ENCODE measurements at regions not wholly inside any gene's neighbourhood (a gene's known extent, or its start where the extent isn't known, plus 50 kb on each side); places are given as distances from the start of the nearest gene placed in this dataset.

DNA sequence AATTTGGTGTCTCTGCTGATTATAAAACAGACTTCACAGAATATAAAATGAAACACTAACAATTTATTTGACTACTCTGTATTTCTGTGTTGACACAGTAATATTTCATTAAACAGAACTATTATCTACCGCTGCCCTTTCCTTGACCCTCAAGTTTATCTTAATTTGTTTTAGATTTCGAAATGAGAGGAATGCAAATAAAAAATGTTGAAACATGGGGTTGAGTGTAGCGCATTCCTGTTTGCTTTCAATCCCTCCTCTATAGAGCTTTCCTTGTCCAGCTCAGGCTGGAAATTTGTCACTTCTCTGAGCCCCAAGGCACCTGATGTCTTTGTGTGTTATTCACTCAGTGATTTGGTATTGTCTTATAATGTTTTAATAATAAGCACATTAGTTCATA lies 550.2 kb downstream of the ZBBX start (continued):
- no peak for TF ChIP-seq ZNF615 (CRISPR knock-in tag; IDR thresholded peaks at IDR 0.05; ENCODE audit: borderline replicate concordance)
- TF ChIP-seq ZNF20 (CRISPR knock-in tag; IDR thresholded peaks at IDR 0.05), result no peak
- no peak for TF ChIP-seq PBX3 (CRISPR knock-in tag; IDR thresholded peaks at IDR 0.05; ENCODE audit: borderline replicate concordance)
- TF ChIP-seq MXD1 (CRISPR knock-in tag; IDR thresholded peaks at IDR 0.05), result no peak
- TF ChIP-seq MIER3 (CRISPR knock-in tag; IDR thresholded peaks at IDR 0.05; ENCODE audit: borderline replicate concordance), result peak; percentile 94; the same call in 1 of the 2 replicates
- no peak for TF ChIP-seq BORCS8-MEF2B (CRISPR knock-in tag; IDR thresholded peaks at IDR 0.05)
- TF ChIP-seq SUZ12 (IDR thresholded peaks at IDR 0.05; ENCODE audit: low read depth, low read length), result no peak
- TF ChIP-seq ZSCAN29 (CRISPR knock-in tag; conservative IDR thresholded peaks at IDR 0.05), result no peak
- no peak for TF ChIP-seq MYNN (CRISPR knock-in tag; IDR thresholded peaks at IDR 0.05; ENCODE audit: low read depth)
- TF ChIP-seq HMG20B (CRISPR knock-in tag; conservative IDR thresholded peaks at IDR 0.05), result peak; percentile 99
- TF ChIP-seq ZNF614 (CRISPR knock-in tag; IDR thresholded peaks at IDR 0.05; ENCODE audit: borderline replicate concordance), result peak; percentile 83
- no peak for TF ChIP-seq CC2D1A (CRISPR knock-in tag; IDR thresholded peaks at IDR 0.05)
- TF ChIP-seq, protein P1, sequence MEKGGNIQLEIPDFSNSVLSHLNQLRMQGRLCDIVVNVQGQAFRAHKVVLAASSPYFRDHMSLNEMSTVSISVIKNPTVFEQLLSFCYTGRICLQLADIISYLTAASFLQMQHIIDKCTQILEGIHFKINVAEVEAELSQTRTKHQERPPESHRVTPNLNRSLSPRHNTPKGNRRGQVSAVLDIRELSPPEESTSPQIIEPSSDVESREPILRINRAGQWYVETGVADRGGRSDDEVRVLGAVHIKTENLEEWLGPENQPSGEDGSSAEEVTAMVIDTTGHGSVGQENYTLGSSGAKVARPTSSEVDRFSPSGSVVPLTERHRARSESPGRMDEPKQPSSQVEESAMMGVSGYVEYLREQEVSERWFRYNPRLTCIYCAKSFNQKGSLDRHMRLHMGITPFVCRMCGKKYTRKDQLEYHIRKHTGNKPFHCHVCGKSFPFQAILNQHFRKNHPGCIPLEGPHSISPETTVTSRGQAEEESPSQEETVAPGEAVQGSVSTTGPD (CRISPR knock-in tag; IDR thresholded peaks at IDR 0.05), result no peak
- no peak for TF ChIP-seq KAT2B (IDR thresholded peaks at IDR 0.05; ENCODE audit: borderline replicate concordance, low read depth, low read length)
- TF ChIP-seq ZNF572 (CRISPR knock-in tag; IDR thresholded peaks at IDR 0.05), result no peak
- peak; percentile 53; the same call in 1 of the 2 replicates for TF ChIP-seq RXRA (CRISPR knock-in tag; IDR thresholded peaks at IDR 0.05)
- no peak for TF ChIP-seq MLLT10 (CRISPR knock-in tag; IDR thresholded peaks at IDR 0.05)
- TF ChIP-seq MAZ (IDR thresholded peaks at IDR 0.05; ENCODE audit: borderline replicate concordance, low read depth, low read length), result no peak
- no peak for TF ChIP-seq MAZ (CRISPR knock-in tag; IDR thresholded peaks at IDR 0.05; ENCODE audit: low read depth)
- no peak for TF ChIP-seq IKZF4 (CRISPR knock-in tag; IDR thresholded peaks at IDR 0.05; ENCODE audit: borderline replicate concordance, low read depth, not compliant biosample characterization)
- TF ChIP-seq, protein P2, sequence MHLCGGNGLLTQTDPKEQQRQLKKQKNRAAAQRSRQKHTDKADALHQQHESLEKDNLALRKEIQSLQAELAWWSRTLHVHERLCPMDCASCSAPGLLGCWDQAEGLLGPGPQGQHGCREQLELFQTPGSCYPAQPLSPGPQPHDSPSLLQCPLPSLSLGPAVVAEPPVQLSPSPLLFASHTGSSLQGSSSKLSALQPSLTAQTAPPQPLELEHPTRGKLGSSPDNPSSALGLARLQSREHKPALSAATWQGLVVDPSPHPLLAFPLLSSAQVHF (CRISPR knock-in tag; IDR thresholded peaks at IDR 0.05), result no peak
- no peak for TF ChIP-seq ZNF737 (CRISPR knock-in tag; IDR thresholded peaks at IDR 0.05; ENCODE audit: borderline replicate concordance)
- TF ChIP-seq ZNF678 (CRISPR knock-in tag; IDR thresholded peaks at IDR 0.05), result no peak
- no peak for TF ChIP-seq POLR2AphosphoS5 (IDR thresholded peaks at IDR 0.05; ENCODE audit: low read depth, low read length)
- peak; percentile 30; the same call in 1 of the 2 replicates for TF ChIP-seq ZNF652 (CRISPR knock-in tag; IDR thresholded peaks at IDR 0.05; ENCODE audit: borderline replicate concordance, low read depth)

Measured in HepG2 (cell line).